Stomach (tissue), 8 donors: ENCODE measurements at regions not wholly inside any gene's neighbourhood (a gene's known extent, or its start where the extent isn't known, plus 50 kb on each side); places are given as distances from the start of the nearest gene placed in this dataset.

Source experiments
- DNase-seq, 2 donors: peaks; one replicate each; pipeline versions ENCODE4 v3.0.0 to v3.0.0-alpha.2; 2013 to 2019
- H3K27ac ChIP-seq, 5 donors: fragments of 200-600 bp in 4 of 5; sonication (generic) in 4 of 5; one replicate each; pipeline ENCODE4 v1.5.1; 2013 to 2019; ENCODE audit warnings: mild to moderate bottlenecking in 1 of 5, moderate library complexity in 1 of 5
- H3K27me3 ChIP-seq, 3 donors: fragments of 200-600 bp; sonication (generic); one replicate each; pipeline ENCODE4 v1.5.1; 2017 to 2019; ENCODE audit warnings: mixed run types in 1 of 3
- H3K36me3 ChIP-seq, 4 donors: fragments of 200-600 bp; sonication (generic); 1 replicate in 3 of 4; 2 replicates in 1 of 4; pipeline ENCODE4 v1.5.1; 2016 to 2019
- H3K4me1 ChIP-seq, 4 donors: fragments of 200-600 bp; sonication (generic); one replicate each; pipeline ENCODE4 v1.5.1; 2016 to 2019
- H3K4me3 ChIP-seq, 4 donors: fragments of 200-600 bp; sonication (generic) in 3 of 4; one replicate each; pipeline ENCODE4 v1.5.1; 2016 to 2019; ENCODE audit warnings: mild to moderate bottlenecking in 1 of 4
- H3K9me3 ChIP-seq, 4 donors: fragments of 200-600 bp; sonication (generic); one replicate each; pipeline ENCODE4 v1.5.1; 2016 to 2019
- EP300 ChIP-seq: sonication (generic); formaldehyde crosslinking; IDR thresholded peaks from one replicate; pipeline ENCODE4 v1.6.1; 2017; ENCODE audit warnings: antibody characterized with exemption
- POLR2A ChIP-seq, 4 donors: fragments of 450-650 bp; IDR thresholded peaks; one replicate each; pipeline ENCODE4 v1.6.1; 2016; ENCODE audit warnings: antibody characterized with exemption in 4 of 4, control low read depth in 2 of 4, mild to moderate bottlenecking in 1 of 4, moderate library complexity in 1 of 4
- POLR2AphosphoS5 ChIP-seq, 3 donors: sonication (generic); formaldehyde crosslinking; IDR thresholded peaks; one replicate each; pipeline ENCODE4 v1.6.1; 2016; ENCODE audit warnings: antibody characterized with exemption in 3 of 3
- WGBS, 5 donors: extraction: QIAGEN DNeasy Blood & Tissue Kit in 3 of 5; methylation state at CpG; one replicate each; pipeline versions ENCODE4 v1.1.5 to v1.1.7; 2013 to 2018; 5-methylcytosine and 5-hydroxymethylcytosine counted together
- intact Hi-C: fragments of 100-400 bp; cut with DNase I; formaldehyde crosslinking; loops from one replicate; pipeline ENCODE4 v1.15.1; 2023; ENCODE audit warnings: low total_unique reads
- TF ChIP-seq, protein P1 (sequence below), 7 experiments: fragments of 450-650 bp in 4 of 7; fragments of 200-600 bp in 3 of 7; sonication (generic) in 3 of 7; IDR thresholded peaks; one replicate each; pipeline ENCODE4 v1.5.1; 2016 to 2019; ENCODE audit warnings: antibody characterized with exemption in 7 of 7, control low read depth in 2 of 7, mild to moderate bottlenecking in 1 of 7
- donor health status: healthy with polysubstance abuse.
- donor health status: Bipolar disorder and iron deficiency.
- donor health status: healthy.

GRCh38 chr5:68953231-68953874 is 140.5 kb upstream of the SLC30A5 start:
- intact Hi-C loops: no loop called here
- Histone ChIP-seq H3K27ac (no peak overlapping the region), H3K27me3 (no peaks in the 10 kb centered on the region), H3K9me3 (no peaks in the 10 kb centered on the region), H3K4me1 (peaks cover 0 to 12% (median 3%) of the 10 kb centered on the region in 4 donors), H3K4me3 (no peak overlapping the region), H3K36me3 (no peaks in the 10 kb centered on the region)
- no peak for TF ChIP-seq POLR2A (IDR thresholded peaks at IDR 0.05)
- TF ChIP-seq, protein P1, sequence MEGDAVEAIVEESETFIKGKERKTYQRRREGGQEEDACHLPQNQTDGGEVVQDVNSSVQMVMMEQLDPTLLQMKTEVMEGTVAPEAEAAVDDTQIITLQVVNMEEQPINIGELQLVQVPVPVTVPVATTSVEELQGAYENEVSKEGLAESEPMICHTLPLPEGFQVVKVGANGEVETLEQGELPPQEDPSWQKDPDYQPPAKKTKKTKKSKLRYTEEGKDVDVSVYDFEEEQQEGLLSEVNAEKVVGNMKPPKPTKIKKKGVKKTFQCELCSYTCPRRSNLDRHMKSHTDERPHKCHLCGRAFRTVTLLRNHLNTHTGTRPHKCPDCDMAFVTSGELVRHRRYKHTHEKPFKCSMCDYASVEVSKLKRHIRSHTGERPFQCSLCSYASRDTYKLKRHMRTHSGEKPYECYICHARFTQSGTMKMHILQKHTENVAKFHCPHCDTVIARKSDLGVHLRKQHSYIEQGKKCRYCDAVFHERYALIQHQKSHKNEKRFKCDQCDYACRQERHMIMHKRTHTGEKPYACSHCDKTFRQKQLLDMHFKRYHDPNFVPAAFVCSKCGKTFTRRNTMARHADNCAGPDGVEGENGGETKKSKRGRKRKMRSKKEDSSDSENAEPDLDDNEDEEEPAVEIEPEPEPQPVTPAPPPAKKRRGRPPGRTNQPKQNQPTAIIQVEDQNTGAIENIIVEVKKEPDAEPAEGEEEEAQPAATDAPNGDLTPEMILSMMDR (IDR thresholded peaks at IDR 0.05): no peak
- no peak for TF ChIP-seq POLR2AphosphoS5 (IDR thresholded peaks at IDR 0.05)
- no peak for TF ChIP-seq EP300
- DNase-seq: peak in 1 of 2 donors; percentile 27
- 48 to 63% (median 56%) methylated on average over 3 of the region's 3 CpGs for WGBS, 5 donors

DNA sequence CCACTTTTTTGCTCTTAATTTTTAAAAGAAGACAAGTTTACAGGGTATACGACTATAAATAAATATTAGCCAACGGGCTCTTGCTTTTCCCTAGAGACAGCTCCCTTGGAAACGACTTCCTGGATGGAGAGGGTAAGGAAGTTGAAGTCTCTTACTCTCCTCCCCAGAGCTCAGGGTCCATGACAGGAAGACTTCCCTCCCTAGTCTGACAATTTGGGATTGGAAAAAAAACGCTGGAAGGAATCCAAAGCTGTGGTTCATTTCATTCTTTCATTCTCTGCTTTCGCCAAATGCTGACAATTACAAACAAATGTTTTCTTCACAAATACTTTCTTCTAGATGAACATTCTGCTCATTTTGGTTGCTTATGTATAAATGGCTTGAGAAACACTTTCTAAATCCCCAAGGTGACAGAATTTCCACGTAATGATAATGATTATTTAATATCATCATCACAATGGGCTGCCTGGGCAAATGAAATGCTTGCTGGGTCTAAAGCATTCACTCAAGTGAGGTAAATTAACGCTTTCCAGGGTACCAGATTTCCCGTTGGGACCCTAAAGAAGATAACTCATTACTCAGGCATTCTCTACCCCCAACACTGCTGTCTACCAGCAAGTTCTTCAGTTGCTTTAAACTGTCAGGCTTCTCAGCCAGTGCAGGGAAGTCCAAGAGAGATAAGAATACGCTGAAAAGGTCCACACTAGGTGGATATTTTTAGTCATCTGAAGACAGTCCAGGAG is 139.8 kb upstream of the SLC30A5 start:
- intact Hi-C loops: no loop called here
- H3K4me3 ChIP-seq: no peak overlapping the region
- H3K9me3 ChIP-seq: no peaks in the 10 kb centered on the region
- DNase-seq: peak in 1 of 2 donors; percentile 80
- H3K4me1 ChIP-seq: peaks cover 0 to 12% (median 3%) of the 10 kb centered on the region in 4 donors
- TF ChIP-seq POLR2AphosphoS5 (IDR thresholded peaks at IDR 0.05) (no peak), EP300 (no peak), POLR2A (IDR thresholded peaks at IDR 0.05) (no peak)
- TF ChIP-seq, protein P1 (IDR thresholded peaks at IDR 0.05): no peak
- no peaks in the 10 kb centered on the region for H3K36me3 ChIP-seq
- WGBS, 5 donors: 43 to 65% (median 55%) methylated on average over 9 of the region's 9 CpGs
- no peaks in the 10 kb centered on the region for H3K27me3 ChIP-seq
- no peak overlapping the region for H3K27ac ChIP-seq

DNA sequence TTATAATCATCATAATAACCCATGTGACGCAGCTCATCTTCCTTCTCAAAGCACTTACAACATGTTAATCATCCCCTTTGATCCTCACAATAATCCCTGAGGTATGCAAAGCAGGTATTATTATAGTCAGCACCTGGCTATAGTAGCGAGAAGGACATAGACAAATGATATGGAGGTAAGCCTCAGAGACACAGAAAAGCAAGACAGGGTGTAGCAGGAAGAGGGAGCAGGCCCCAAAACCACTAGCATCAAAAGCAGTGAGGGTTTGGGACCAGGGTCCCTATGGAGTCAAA is 139.2 kb upstream of the SLC30A5 start:
- no peaks in the 10 kb centered on the region for H3K36me3 ChIP-seq
- no peaks in the 10 kb centered on the region for H3K27me3 ChIP-seq
- no peak for DNase-seq
- TF ChIP-seq, protein P1 (IDR thresholded peaks at IDR 0.05): no peak
- TF ChIP-seq POLR2AphosphoS5 (IDR thresholded peaks at IDR 0.05) (no peak), EP300 (no peak), POLR2A (IDR thresholded peaks at IDR 0.05) (no peak)
- peaks cover 0 to 12% (median 3%) of the 10 kb centered on the region in 4 donors for H3K4me1 ChIP-seq
- H3K27ac ChIP-seq: no peak overlapping the region
- H3K9me3 ChIP-seq: no peaks in the 10 kb centered on the region
- no peak overlapping the region for H3K4me3 ChIP-seq
- intact Hi-C loops: no loop called here
- 82 to 88% (median 86%) methylated on average over 2 of the region's 2 CpGs for WGBS, 5 donors

GRCh38 chr5:68957591-68957990 is 136.2 kb upstream of the SLC30A5 start:
- H3K27me3 ChIP-seq: no peaks in the 10 kb centered on the region
- TF ChIP-seq POLR2AphosphoS5 (IDR thresholded peaks at IDR 0.05) (no peak), POLR2A (IDR thresholded peaks at IDR 0.05) (no peak), EP300 (no peak)
- TF ChIP-seq, protein P1 (IDR thresholded peaks at IDR 0.05): no peak
- H3K36me3 ChIP-seq: no peaks in the 10 kb centered on the region
- H3K4me3 ChIP-seq: no peak overlapping the region
- H3K4me1 ChIP-seq: peaks cover 0 to 13% (median 5%) of the 10 kb centered on the region in 4 donors
- no peak for DNase-seq
- intact Hi-C loops: no loop called here
- no peaks in the 10 kb centered on the region for H3K9me3 ChIP-seq
- H3K27ac ChIP-seq: no peak overlapping the region
